BJ (cell line): ENCODE measurements at regions not wholly inside any gene's neighbourhood (a gene's known extent, or its start where the extent isn't known, plus 50 kb on each side); places are given as distances from the start of the nearest gene placed in this dataset.
"Not testable (repeated sequence)": the region's sequence is repeated elsewhere in the genome, so short reads cannot be mapped to it uniquely, and the experiment has no call there.

Source experiments
- CTCF ChIA-PET: fragments of 350-600 bp; formaldehyde crosslinking; extraction: SDS; loops from one replicate; lab custom pipeline; 2021; ENCODE audit warnings: antibody characterized with exemption, inconsistent platforms; lab: Yijun Ruan, JAX
- POLR2A ChIA-PET: fragments of 300-600 bp; sonication (Branson Sonifier 250); formaldehyde crosslinking; extraction: SDS; loops from one replicate; lab custom pipeline; 2021; ENCODE audit warnings: antibody characterized with exemption; lab: Charles Lee
- DNase-seq: peaks from one replicate; pipeline ENCODE4 v3.0.0-alpha.2; 2011; ENCODE audit warnings: low read depth
- H3K27me3 ChIP-seq: 2 replicates; pipeline ENCODE4 v1.6.0; 2011; ENCODE audit warnings: low read length; ENCODE audit not compliant: control insufficient read depth, insufficient read depth
- H3K36me3 ChIP-seq: 2 replicates; pipeline ENCODE4 v1.5.1; 2011; ENCODE audit warnings: low read length; ENCODE audit not compliant: control insufficient read depth, insufficient read depth
- H3K4me3 ChIP-seq: 2 replicates; pipeline ENCODE4 v1.5.1; 2011; ENCODE audit warnings: low read depth, mild to moderate bottlenecking, control low read depth, low read length
- TF ChIP-seq, protein P1 (sequence below): IDR thresholded peaks from 2 replicates; pipeline ENCODE4 v1.5.1; 2011; ENCODE audit warnings: low read depth, mild to moderate bottlenecking, control low read depth, inconsistent platforms, low read length, moderate library complexity; ENCODE audit not compliant: insufficient read depth

GRCh38 chr7:119256446-119257131 is 1016.4 kb upstream of the KCND2 start:
- H3K36me3 ChIP-seq: no peaks in the 10 kb centered on the region
- TF ChIP-seq, protein P1, sequence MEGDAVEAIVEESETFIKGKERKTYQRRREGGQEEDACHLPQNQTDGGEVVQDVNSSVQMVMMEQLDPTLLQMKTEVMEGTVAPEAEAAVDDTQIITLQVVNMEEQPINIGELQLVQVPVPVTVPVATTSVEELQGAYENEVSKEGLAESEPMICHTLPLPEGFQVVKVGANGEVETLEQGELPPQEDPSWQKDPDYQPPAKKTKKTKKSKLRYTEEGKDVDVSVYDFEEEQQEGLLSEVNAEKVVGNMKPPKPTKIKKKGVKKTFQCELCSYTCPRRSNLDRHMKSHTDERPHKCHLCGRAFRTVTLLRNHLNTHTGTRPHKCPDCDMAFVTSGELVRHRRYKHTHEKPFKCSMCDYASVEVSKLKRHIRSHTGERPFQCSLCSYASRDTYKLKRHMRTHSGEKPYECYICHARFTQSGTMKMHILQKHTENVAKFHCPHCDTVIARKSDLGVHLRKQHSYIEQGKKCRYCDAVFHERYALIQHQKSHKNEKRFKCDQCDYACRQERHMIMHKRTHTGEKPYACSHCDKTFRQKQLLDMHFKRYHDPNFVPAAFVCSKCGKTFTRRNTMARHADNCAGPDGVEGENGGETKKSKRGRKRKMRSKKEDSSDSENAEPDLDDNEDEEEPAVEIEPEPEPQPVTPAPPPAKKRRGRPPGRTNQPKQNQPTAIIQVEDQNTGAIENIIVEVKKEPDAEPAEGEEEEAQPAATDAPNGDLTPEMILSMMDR: no peak
- no peak overlapping the region for H3K4me3 ChIP-seq
- POLR2A ChIA-PET: no interaction called here
- H3K27me3 ChIP-seq: no peaks in the 10 kb centered on the region
- CTCF ChIA-PET: no interaction called here
- no peak for DNase-seq

DNA sequence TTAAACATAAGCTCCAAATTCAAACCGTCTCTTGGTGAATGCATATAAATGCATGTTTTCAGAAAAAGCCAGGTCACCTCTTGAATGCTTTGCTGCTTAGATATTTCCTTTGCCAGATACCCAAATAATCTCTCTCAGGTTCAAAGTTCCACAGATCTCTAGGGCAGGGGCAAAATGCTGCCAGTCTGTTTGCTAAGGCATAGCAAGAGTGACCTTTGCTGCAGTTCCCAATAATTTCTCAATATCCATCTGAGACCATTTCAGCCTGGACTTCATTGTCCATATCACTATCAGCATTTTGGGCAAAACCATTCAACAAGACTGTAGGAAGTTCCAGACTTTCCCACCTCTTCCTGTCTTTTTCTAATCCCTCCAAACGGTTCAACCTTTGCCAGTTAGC is 1006.2 kb upstream of the KCND2 start:
- H3K36me3 ChIP-seq, POLR2A ChIA-PET, CTCF ChIA-PET: not testable (repeated sequence)

DNA sequence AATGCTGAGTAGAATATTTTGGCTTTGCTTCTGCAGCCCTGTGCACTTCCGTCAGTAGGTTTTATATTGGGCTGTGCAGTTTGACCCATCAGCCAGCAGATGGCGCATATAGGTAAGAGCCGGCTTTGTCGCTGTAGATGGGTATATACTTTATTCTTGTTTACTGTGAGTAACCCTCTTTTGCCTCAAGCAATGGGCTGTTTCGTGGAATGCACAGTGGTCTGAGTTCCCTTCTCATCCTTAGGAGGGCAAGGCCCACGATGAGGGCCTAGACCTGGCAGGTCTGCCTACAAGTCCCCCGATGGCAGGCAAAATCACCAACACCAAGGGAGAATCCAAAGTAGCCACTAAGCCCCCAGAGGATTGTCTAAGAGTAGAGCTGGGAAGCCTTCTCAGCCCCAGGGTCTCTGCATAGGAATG is 1002.9 kb upstream of the KCND2 start:
- CTCF ChIA-PET: no interaction called here
- DNase-seq: no peak

More for the DNA sequence above, 1006.2 kb upstream of the KCND2 start:
- not testable (repeated sequence) for H3K27me3 ChIP-seq, H3K4me3 ChIP-seq, DNase-seq

GRCh38 chr7:119270644-119271043 is 1002.3 kb upstream of the KCND2 start:
- H3K27me3 ChIP-seq: no peaks in the 10 kb centered on the region
- H3K4me3 ChIP-seq: no peak overlapping the region
- TF ChIP-seq, protein P1: no peak
- CTCF ChIA-PET: no interaction called here
- POLR2A ChIA-PET: no interaction called here
- no peak for DNase-seq
- no peaks in the 10 kb centered on the region for H3K36me3 ChIP-seq

More for the DNA sequence above, 1002.9 kb upstream of the KCND2 start:
- no peaks in the 10 kb centered on the region for H3K36me3 ChIP-seq
- H3K27me3 ChIP-seq: no peaks in the 10 kb centered on the region
- TF ChIP-seq, protein P1: peak; percentile 67
- POLR2A ChIA-PET: no interaction called here
- no peak overlapping the region for H3K4me3 ChIP-seq

DNA sequence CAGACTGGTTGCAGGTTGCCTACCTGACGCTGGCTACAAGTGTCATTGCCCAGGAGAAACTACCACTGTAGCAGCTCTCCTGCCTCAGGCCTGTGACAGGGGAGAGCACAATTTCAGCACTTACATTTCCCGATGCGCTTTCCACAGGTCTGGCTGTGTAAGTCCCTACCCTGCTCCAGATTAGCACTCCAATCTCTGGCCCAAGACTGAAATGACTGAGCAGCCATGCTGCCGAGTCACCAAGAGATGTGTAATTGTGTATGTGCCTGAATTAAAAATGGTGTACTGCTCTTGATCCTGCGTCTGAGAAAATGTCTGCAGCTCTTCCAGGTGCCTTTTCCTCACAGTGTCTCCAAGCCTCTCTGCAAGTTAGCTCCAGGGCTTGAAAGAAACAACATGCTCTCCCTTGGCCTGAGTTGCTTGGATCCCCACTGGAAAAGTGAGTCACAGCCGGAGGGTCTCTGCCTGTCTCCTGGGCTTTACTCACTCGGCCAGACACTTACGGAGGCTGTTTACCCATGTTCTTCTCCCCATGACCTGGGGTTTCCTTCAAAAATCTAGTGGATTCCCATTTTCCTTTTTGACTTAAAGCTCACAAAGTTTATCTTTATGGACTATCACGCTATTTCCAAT is 1001.7 kb upstream of the KCND2 start:
- no peak for DNase-seq
- TF ChIP-seq, protein P1: no peak
- ChIA-PET POLR2A (no interaction called here), CTCF (no interaction called here)
- H3K4me3 ChIP-seq: no peak overlapping the region
- no peaks in the 10 kb centered on the region for H3K36me3 ChIP-seq
- H3K27me3 ChIP-seq: no peaks in the 10 kb centered on the region
